ENCODE measurements at regions not wholly inside any gene's neighbourhood (a gene's known extent, or its start where the extent isn't known, plus 50 kb on each side); places are given as distances from the start of the nearest gene placed in this dataset.

- DNase-seq (ENCODE audit: low read depth) = no peak
- TF ChIP-seq, protein P1, sequence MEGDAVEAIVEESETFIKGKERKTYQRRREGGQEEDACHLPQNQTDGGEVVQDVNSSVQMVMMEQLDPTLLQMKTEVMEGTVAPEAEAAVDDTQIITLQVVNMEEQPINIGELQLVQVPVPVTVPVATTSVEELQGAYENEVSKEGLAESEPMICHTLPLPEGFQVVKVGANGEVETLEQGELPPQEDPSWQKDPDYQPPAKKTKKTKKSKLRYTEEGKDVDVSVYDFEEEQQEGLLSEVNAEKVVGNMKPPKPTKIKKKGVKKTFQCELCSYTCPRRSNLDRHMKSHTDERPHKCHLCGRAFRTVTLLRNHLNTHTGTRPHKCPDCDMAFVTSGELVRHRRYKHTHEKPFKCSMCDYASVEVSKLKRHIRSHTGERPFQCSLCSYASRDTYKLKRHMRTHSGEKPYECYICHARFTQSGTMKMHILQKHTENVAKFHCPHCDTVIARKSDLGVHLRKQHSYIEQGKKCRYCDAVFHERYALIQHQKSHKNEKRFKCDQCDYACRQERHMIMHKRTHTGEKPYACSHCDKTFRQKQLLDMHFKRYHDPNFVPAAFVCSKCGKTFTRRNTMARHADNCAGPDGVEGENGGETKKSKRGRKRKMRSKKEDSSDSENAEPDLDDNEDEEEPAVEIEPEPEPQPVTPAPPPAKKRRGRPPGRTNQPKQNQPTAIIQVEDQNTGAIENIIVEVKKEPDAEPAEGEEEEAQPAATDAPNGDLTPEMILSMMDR (conservative IDR thresholded peaks at IDR 0.05; ENCODE audit: control insufficient read depth, insufficient read depth, low read depth, low read length) = peak; percentile 40
- H3K4me3 ChIP-seq (ENCODE audit: control insufficient read depth, low read depth, low read length) = no peak overlapping the region
Measured at GRCh38 chr5:53201746-53202145, 92.2 kb upstream of the MOCS2 start.

- TF ChIP-seq, protein P1 (conservative IDR thresholded peaks at IDR 0.05; ENCODE audit: control insufficient read depth, insufficient read depth, low read depth, low read length) = no peak
- no peak for DNase-seq (ENCODE audit: low read depth)
Measured at GRCh38 chr5:53206562-53206961, 97.0 kb upstream of the MOCS2 start.

GRCh38 chr5:53211799-53212198 lies 102.2 kb upstream of the MOCS2 start:
- TF ChIP-seq, protein P1 (conservative IDR thresholded peaks at IDR 0.05; ENCODE audit: control insufficient read depth, insufficient read depth, low read depth, low read length) = no peak
- DNase-seq (ENCODE audit: low read depth) = peak; percentile 82
- no peak overlapping the region for H3K4me3 ChIP-seq (ENCODE audit: control insufficient read depth, low read depth, low read length)

More at GRCh38 chr5:53206562-53206961, 97.0 kb upstream of the MOCS2 start:
- H3K4me3 ChIP-seq (ENCODE audit: control insufficient read depth, low read depth, low read length) = no peak overlapping the region

DNA sequence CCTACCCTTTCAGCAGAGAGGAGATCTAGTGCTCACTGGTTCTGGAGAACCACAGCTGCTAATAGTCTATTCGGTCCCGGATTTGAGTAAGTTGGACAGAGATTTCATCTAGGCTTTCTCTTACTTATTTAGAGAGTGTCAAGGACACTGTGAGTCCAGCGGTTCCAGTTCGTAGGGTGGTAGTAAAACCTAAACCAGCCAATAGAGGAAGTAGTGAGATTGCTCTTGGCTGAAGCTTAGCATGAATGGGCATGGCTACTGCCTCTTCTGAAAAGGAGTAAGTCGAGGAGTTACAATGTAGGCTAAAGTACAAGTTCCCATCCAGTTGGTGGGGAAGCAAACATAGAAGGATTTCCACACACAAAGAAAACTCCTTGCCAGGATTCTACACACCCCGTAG lies 109.6 kb upstream of the MOCS2 start:
- TF ChIP-seq, protein P1 (conservative IDR thresholded peaks at IDR 0.05; ENCODE audit: control insufficient read depth, insufficient read depth, low read depth, low read length) = no peak
- no peak overlapping the region for H3K4me3 ChIP-seq (ENCODE audit: control insufficient read depth, low read depth, low read length)
- no peak for DNase-seq (ENCODE audit: low read depth)

DNA sequence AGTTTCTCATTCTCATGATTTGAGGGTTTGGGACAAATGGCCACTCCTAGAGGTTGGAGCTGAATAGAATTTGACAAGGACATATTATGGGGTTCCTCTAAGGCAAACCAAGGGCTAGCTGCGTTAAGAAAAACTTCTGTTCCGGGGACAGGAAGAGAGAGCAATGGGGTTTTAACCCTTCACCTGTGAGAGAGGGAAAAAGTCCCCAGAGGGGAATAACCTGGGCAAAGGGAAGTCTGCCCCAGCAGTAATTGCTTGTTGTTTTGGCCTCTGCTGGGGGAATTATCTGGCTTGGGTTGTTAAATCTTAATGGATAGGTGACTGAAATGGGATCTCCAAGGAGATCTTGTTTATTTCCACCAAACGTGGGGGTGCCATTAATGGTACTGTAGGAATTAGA lies 110.1 kb upstream of the MOCS2 start:
- TF ChIP-seq, protein P1 (conservative IDR thresholded peaks at IDR 0.05; ENCODE audit: control insufficient read depth, insufficient read depth, low read depth, low read length) = no peak
- no peak overlapping the region for H3K4me3 ChIP-seq (ENCODE audit: control insufficient read depth, low read depth, low read length)
- no peak for DNase-seq (ENCODE audit: low read depth)

- DNase-seq (ENCODE audit: low read depth) = no peak
- H3K4me3 ChIP-seq (ENCODE audit: control insufficient read depth, low read depth, low read length) = no peak overlapping the region
- TF ChIP-seq, protein P1 (conservative IDR thresholded peaks at IDR 0.05; ENCODE audit: control insufficient read depth, insufficient read depth, low read depth, low read length) = no peak
Measured at GRCh38 chr5:53233645-53234405, 124.3 kb upstream of the MOCS2 start.
